ENCODE measurements at regions not wholly inside any gene's neighbourhood (a gene's known extent, or its start where the extent isn't known, plus 50 kb on each side); places are given as distances from the start of the nearest gene placed in this dataset.

GRCh38 chr11:10373340-10373739 is 68.5 kb downstream of the ADM start:
- H3K9me1 ChIP-seq (replicated peaks; ENCODE audit: control insufficient read depth, extremely low read depth, insufficient read depth, low read length): no peaks in the 10 kb centered on the region
- no peaks in the 10 kb centered on the region for H3K79me2 ChIP-seq (ENCODE audit: control insufficient read depth, insufficient read depth, low read length)
- H3K4me3 ChIP-seq (replicated peaks in 1 of 3; ENCODE audit: insufficient read depth in 1 of 3, low read depth in 1 of 3, low read length in 3 of 3): no peak overlapping the region
- intact Hi-C loops (cut with micrococcal nuclease): no loop called here
- DNase-seq (ENCODE audit: low read depth, low spot score) (no peak), FAIRE-seq (no peak)
- no peaks in the 10 kb centered on the region for H3K36me3 ChIP-seq (ENCODE audit: control insufficient read depth in 2 of 2, extremely low read depth in 1 of 2, insufficient read depth in 2 of 2, low read length in 2 of 2)
- dilution Hi-C loops (cut with MboI; ENCODE audit: extremely low pct_ligation_motif_present, low sequenced_read_pairs): no loop called here
- no peak overlapping the region for H2AFZ ChIP-seq (ENCODE audit: low read depth, low read length)
- H3K27ac ChIP-seq (ENCODE audit: insufficient read depth, low read depth, low read length): no peak overlapping the region
- ChIA-PET POLR2A (no interaction called here), CTCF (no interaction called here)
- no peaks in the 10 kb centered on the region for H3K9me3 ChIP-seq (replicated peaks; ENCODE audit: control insufficient read depth, insufficient read depth, low read length)
- no TSS peak for BruUV-seq (replicated peaks)
- H4K20me1 ChIP-seq (replicated peaks; ENCODE audit: control insufficient read depth, extremely low read depth, insufficient read depth, low read length): no peaks in the 10 kb centered on the region
- H3K4me1 ChIP-seq (ENCODE audit: control insufficient read depth, extremely low read depth, insufficient read depth, low read length): peaks cover 7% of the 10 kb centered on the region
- no peak overlapping the region for H3K9ac ChIP-seq (replicated peaks; ENCODE audit: extremely low read depth, insufficient read depth, low read length)
- TF ChIP-seq POLR2AphosphoS5 (IDR thresholded peaks at IDR 0.05; ENCODE audit: insufficient read depth, low read depth, low read length): no peak
- TF ChIP-seq, protein P1, sequence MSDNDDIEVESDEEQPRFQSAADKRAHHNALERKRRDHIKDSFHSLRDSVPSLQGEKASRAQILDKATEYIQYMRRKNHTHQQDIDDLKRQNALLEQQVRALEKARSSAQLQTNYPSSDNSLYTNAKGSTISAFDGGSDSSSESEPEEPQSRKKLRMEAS (IDR thresholded peaks at IDR 0.05; ENCODE audit: insufficient read depth, insufficient read length): no peak
- no peak for TF ChIP-seq CTCF (IDR thresholded peaks at IDR 0.05; ENCODE audit: extremely low read depth in 1 of 2, insufficient read depth in 1 of 2, low read depth in 1 of 2, low read length in 2 of 2)
- no peak for TF ChIP-seq MYC (IDR thresholded peaks at IDR 0.05; ENCODE audit: low read depth, low read length)
- no peak for TF ChIP-seq GATA2 (IDR thresholded peaks at IDR 0.05; ENCODE audit: insufficient read depth, insufficient read length, low read depth, low read length)
- TF ChIP-seq POLR2A (IDR thresholded peaks at IDR 0.05; ENCODE audit: low read depth, low read length): no peak
- TF ChIP-seq JUN (IDR thresholded peaks at IDR 0.05; ENCODE audit: borderline replicate concordance, insufficient read depth, insufficient read length, low read depth): no peak
- TF ChIP-seq FOS (IDR thresholded peaks at IDR 0.05; ENCODE audit: borderline replicate concordance, insufficient read depth, low read length): no peak
- TF ChIP-seq EZH2 (IDR thresholded peaks at IDR 0.05; ENCODE audit: borderline replicate concordance, low read depth, low read length, severe bottlenecking): no peak
- H3K27me3 ChIP-seq (ENCODE audit: control insufficient read depth in 2 of 2, insufficient read depth in 2 of 2, low read length in 2 of 2): no peaks in the 10 kb centered on the region
- no peak overlapping the region for H3K4me2 ChIP-seq (ENCODE audit: insufficient read depth, low read length)

Measured in endothelial cell of umbilical vein (primary cell).